ENCODE measurements at regions not wholly inside any gene's neighbourhood (a gene's known extent, or its start where the extent isn't known, plus 50 kb on each side); places are given as distances from the start of the nearest gene placed in this dataset.

GRCh38 chr14:101368629-101369028, 192.7 kb upstream of the DIO3 start:
- Histone ChIP-seq H3K79me2 (ENCODE audit: low read length) (no peaks in the 10 kb centered on the region), H3K4me2 (ENCODE audit: low read length) (no peak overlapping the region), H4K20me1 (ENCODE audit: insufficient read depth, low read length) (no peaks in the 10 kb centered on the region), H3K4me1 (ENCODE audit: low read length) (no peaks in the 10 kb centered on the region), H2AFZ (ENCODE audit: low read depth, low read length) (no peak overlapping the region), H3K27ac (ENCODE audit: low read length) (no peak overlapping the region), H3K36me3 (replicated peaks; ENCODE audit: low read depth, low read length) (no peaks in the 10 kb centered on the region), H3K27me3 (ENCODE audit: low read depth, low read length) (no peaks in the 10 kb centered on the region), H3K9ac (ENCODE audit: low read length) (no peak overlapping the region), H3K9me3 (ENCODE audit: insufficient read depth, low read length) (no peaks in the 10 kb centered on the region), H3K4me3 (ENCODE audit: low read length) (no peak overlapping the region)
- TF ChIP-seq EZH2phosphoT487 (IDR thresholded peaks at IDR 0.05; ENCODE audit: low read depth) (no peak), CTCF (IDR thresholded peaks at IDR 0.05; ENCODE audit: low read depth, low read length) (no peak)

- no peaks in the 10 kb centered on the region for H3K36me3 ChIP-seq (replicated peaks; ENCODE audit: low read depth, low read length)
- H3K9me3 ChIP-seq (ENCODE audit: insufficient read depth, low read length), result no peaks in the 10 kb centered on the region
- TF ChIP-seq EZH2phosphoT487 (IDR thresholded peaks at IDR 0.05; ENCODE audit: low read depth) (no peak), CTCF (IDR thresholded peaks at IDR 0.05; ENCODE audit: low read depth, low read length) (no peak)
- H4K20me1 ChIP-seq (ENCODE audit: insufficient read depth, low read length), result no peaks in the 10 kb centered on the region
- H3K9ac ChIP-seq (ENCODE audit: low read length), result no peak overlapping the region
- no peaks in the 10 kb centered on the region for H3K27me3 ChIP-seq (ENCODE audit: low read depth, low read length)
- no peaks in the 10 kb centered on the region for H3K79me2 ChIP-seq (ENCODE audit: low read length)
- H3K4me1 ChIP-seq (ENCODE audit: low read length), result no peaks in the 10 kb centered on the region
- H3K4me2 ChIP-seq (ENCODE audit: low read length), result no peak overlapping the region
- H3K4me3 ChIP-seq (ENCODE audit: low read length), result no peak overlapping the region
- no peak overlapping the region for H2AFZ ChIP-seq (ENCODE audit: low read depth, low read length)
- H3K27ac ChIP-seq (ENCODE audit: low read length), result no peak overlapping the region
Observed at GRCh38 chr14:101369194-101369915, 191.9 kb upstream of the DIO3 start.

GRCh38 chr14:101369916-101370592, 191.2 kb upstream of the DIO3 start:
- Histone ChIP-seq H3K27me3 (ENCODE audit: low read depth, low read length) (no peaks in the 10 kb centered on the region), H3K9ac (ENCODE audit: low read length) (no peak overlapping the region)
- no peak for TF ChIP-seq EZH2phosphoT487 (IDR thresholded peaks at IDR 0.05; ENCODE audit: low read depth)

GRCh38 chr14:101370593-101371569, 190.4 kb upstream of the DIO3 start:
- no peak overlapping the region for H3K4me3 ChIP-seq (ENCODE audit: low read length)
- H3K36me3 ChIP-seq (replicated peaks; ENCODE audit: low read depth, low read length), result no peaks in the 10 kb centered on the region
- H3K4me2 ChIP-seq (ENCODE audit: low read length), result no peak overlapping the region
- no peaks in the 10 kb centered on the region for H4K20me1 ChIP-seq (ENCODE audit: insufficient read depth, low read length)
- H3K4me1 ChIP-seq (ENCODE audit: low read length), result no peaks in the 10 kb centered on the region
- H3K27ac ChIP-seq (ENCODE audit: low read length), result no peak overlapping the region
- H3K27me3 ChIP-seq (ENCODE audit: low read depth, low read length), result no peaks in the 10 kb centered on the region
- TF ChIP-seq CTCF (IDR thresholded peaks at IDR 0.05; ENCODE audit: low read depth, low read length) (no peak), EZH2phosphoT487 (IDR thresholded peaks at IDR 0.05; ENCODE audit: low read depth) (no peak)
- H3K79me2 ChIP-seq (ENCODE audit: low read length), result no peaks in the 10 kb centered on the region
- H3K9ac ChIP-seq (ENCODE audit: low read length), result no peak overlapping the region
- no peaks in the 10 kb centered on the region for H3K9me3 ChIP-seq (ENCODE audit: insufficient read depth, low read length)
- H2AFZ ChIP-seq (ENCODE audit: low read depth, low read length), result no peak overlapping the region

More at GRCh38 chr14:101369916-101370592, 191.2 kb upstream of the DIO3 start:
- H3K4me3 ChIP-seq (ENCODE audit: low read length), result no peak overlapping the region
- no peaks in the 10 kb centered on the region for H4K20me1 ChIP-seq (ENCODE audit: insufficient read depth, low read length)
- H3K79me2 ChIP-seq (ENCODE audit: low read length), result no peaks in the 10 kb centered on the region
- H2AFZ ChIP-seq (ENCODE audit: low read depth, low read length), result no peak overlapping the region
- H3K36me3 ChIP-seq (replicated peaks; ENCODE audit: low read depth, low read length), result no peaks in the 10 kb centered on the region
- no peak overlapping the region for H3K27ac ChIP-seq (ENCODE audit: low read length)
- no peaks in the 10 kb centered on the region for H3K9me3 ChIP-seq (ENCODE audit: insufficient read depth, low read length)
- no peaks in the 10 kb centered on the region for H3K4me1 ChIP-seq (ENCODE audit: low read length)
- H3K4me2 ChIP-seq (ENCODE audit: low read length), result no peak overlapping the region

Data from OCI-LY3 (cell line).